ENCODE measurements at regions not wholly inside any gene's neighbourhood (a gene's known extent, or its start where the extent isn't known, plus 50 kb on each side); places are given as distances from the start of the nearest gene placed in this dataset.
"Not testable (repeated sequence)": the region's sequence is repeated elsewhere in the genome, so short reads cannot be mapped to it uniquely, and the experiment has no call there.

DNA sequence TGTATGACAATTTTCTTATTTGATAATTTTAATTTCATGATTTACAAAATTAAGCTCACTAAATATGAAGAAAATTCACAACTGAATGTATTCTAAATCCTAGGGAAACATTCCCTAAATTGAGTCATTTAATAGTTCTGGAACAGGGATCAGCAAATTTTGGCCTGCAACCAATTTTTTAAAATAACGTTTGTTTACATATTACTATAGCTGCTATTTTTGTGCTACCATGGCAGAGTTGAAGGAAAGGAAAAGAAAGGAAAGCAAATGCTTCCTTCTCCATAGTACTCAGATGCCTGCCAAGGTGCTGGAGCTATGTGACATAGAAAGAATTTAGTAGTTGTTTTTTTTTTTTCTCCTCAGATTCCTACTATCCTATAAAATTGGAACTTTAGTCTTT, 1307.7 kb upstream of the LRRTM3 start:
- no peak for DNase-seq

GRCh38 chr10:65620404-65621048, 1305.3 kb upstream of the LRRTM3 start:
- no peak for DNase-seq

DNA sequence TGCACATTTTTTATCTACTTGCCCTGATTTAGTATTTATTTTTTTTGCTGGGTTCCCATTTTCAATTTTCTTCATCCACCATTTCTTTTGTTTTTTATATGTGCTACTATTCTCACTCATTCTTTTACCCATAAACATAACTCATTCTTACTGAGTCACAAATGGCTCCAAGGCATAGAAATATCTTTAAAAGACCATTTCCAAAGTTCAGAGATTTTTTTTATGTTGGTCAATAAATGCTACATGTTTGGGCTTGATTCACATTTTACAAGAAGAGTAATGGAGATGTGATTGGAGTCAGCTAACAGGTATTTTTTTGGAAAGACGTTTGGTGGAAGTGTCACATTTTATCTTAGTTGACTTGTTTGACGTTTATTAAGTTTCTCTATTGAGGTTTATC, 1303.2 kb upstream of the LRRTM3 start:
- DNase-seq = no peak

GRCh38 chr10:65628493-65629139, 1297.2 kb upstream of the LRRTM3 start:
- no peak for DNase-seq

DNA sequence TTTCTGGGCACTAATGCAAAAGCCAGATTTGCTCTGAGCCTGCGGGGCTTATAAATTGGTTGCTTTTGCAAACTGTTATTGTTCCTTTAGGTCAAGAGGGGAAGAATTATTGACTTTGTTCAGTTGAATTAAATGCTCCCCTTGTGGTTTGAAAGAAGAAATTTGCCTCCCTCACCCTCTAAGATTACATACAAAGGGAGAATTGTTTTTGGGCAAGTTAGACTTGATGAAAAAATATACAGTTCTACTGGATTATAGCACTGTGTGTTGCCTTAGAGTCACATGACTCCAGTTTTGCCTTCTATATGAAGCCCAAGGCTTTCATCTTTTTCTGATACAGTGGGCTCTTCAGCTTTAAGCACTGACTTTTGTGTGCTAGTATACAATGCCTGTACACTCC, 1265.8 kb upstream of the LRRTM3 start:
- DNase-seq = no peak

GRCh38 chr10:65670087-65670486, 1255.7 kb upstream of the LRRTM3 start:
- DNase-seq = no peak

DNA sequence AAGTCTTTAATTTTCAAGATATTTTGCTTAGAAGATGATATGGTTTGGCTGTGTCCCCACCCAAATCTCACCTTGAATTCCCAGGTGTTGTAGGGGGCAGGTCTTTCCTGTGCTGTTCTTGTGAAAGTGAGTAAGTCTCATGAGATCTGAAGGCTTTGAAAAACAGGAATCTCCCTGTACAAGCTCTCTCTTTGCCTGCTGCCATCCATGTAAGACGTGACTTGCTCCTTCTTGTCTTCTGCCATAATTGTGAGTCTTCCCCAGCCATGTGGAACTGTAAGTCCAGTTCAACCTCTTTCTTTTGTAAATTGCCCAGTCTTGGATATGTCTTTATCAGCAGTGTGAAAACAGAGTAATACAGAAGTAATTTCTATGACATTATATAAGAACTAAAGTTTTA, 1255.2 kb upstream of the LRRTM3 start:
- DNase-seq = not testable (repeated sequence)

DNA sequence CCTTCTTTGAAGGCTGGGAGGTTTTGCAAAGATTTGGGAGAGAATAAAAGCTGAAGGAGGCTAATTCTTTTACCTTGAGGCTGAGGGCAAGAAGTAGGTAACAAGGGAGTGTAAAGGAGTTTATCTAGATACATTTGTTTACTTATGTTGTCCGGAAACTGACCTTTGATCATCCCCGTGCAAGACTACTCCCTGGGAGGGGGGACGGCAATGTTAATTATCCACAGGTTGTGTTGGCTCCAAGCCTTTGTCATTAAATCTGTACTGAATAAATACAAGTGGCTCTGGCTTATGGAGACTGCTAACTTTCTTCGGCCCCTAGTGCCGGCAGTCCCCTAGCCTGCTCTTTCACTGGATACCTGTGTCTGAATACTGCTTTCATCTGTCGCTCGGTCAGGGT, 1250.6 kb upstream of the LRRTM3 start:
- no peak for DNase-seq

GRCh38 chr10:65684896-65685295, 1240.9 kb upstream of the LRRTM3 start:
- DNase-seq = no peak

DNA sequence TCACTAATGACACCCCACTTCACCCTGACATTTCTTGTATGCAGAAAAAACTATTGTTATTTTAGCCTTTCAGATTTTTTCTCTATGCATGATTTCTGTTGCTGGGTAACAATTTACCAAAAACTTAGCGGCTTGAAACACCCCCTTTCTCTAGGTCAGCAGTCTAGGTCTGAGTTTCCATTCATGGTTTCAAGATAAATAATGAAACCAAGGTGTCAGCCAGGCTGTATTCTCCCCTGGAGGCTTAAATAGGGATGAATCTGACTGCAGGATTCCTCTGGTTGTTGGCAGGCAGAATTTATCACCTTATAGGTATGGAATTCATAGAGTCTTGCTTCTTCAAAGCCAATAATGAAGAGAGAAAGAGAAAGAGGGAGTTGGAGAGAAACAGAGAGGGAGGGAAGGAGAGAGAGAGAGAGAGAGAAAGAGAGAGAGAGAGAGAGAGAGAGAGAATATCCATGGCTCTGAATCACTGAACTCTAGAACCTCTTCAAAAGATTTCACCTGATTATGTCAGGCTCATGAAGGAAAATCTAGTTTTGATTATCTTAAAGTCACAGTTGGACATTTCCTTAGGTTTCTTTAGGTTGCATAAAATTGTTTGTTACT, 1224.6 kb upstream of the LRRTM3 start:
- DNase-seq = no peak

- DNase-seq = no peak
Measured at GRCh38 chr10:65708057-65708456, 1217.8 kb upstream of the LRRTM3 start.

GRCh38 chr10:65710306-65710705, 1215.5 kb upstream of the LRRTM3 start:
- DNase-seq = no peak

DNA sequence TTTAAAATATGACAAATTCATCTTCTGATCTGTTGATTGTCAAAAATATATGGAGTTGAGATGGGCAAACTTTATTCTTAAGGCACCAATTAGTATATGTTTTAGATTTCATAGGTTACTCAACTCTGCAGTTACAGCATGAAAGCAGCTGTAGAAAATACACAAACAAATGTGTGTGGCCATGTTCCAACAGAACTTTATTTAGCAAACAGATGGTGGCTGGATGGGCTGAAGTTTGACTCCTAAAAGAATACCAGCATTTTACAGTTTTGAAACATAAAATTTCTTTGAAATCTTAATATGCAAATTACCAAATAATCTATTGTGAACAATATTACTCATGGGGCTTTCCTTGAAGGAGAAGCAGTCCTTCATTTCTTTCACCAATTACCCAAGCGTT, 1206.0 kb upstream of the LRRTM3 start:
- DNase-seq = no peak

- no peak for DNase-seq
Measured at GRCh38 chr10:65720901-65721300, 1204.9 kb upstream of the LRRTM3 start.

DNA sequence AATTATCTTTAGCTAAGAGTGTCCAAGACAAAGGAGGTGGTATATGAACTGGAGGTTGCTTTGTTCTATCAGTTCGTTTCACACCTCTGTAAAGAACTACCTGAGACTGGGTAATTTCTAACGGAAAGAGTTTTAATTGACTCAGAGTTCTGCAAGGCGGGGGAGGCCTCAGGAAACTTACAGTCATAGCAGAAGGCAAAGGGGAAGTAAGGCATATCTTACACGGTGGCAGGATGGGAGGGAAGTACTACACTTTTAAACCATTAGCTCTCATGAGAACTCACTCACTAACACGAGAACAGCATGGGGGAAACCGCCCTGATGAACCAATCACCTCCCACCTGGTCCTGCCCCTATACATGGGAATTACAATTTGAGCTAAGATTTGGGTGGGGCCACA, 1202.3 kb upstream of the LRRTM3 start:
- no peak for DNase-seq

DNA sequence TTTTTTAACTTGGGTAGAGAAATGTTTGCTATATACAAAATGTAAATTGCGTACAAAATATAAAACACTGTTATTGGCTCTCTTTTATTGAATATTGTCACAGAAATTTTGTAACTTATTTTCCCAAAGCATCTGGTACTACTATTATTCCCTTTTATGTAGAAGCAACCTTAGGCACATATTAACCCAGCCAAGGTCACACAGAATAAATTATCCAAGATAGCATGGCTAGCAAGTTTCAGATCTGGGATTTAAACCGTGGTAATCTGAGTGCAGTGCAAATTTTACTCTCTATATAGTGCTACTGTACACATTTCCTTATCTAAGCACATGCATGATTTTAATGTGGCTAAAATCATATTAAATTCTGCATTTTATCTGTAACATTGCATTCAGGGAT, 1190.5 kb upstream of the LRRTM3 start:
- no peak for DNase-seq

- no peak for DNase-seq
Measured at GRCh38 chr10:65742906-65743305, 1182.9 kb upstream of the LRRTM3 start.

DNA sequence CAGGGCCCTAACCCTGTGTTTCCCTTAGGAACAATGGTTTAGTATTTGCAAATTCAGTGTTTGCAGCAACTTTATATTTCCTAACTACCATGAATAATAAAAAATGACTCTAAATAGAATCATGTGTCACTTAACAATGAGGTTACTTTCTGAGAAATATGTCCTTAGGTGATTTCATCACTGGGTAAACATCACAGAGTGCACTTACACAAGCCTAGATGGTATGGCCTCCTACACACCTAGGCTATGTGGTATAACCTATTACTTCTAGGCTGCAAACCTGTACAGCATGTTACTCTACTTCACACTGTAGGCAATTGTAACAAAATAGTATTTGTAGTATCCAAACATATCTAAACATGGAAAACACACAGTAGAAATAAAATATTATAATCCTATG, 1174.6 kb upstream of the LRRTM3 start:
- no peak for DNase-seq

GRCh38 chr10:65751896-65752295, 1173.9 kb upstream of the LRRTM3 start:
- DNase-seq = no peak

- no peak for DNase-seq
Measured at GRCh38 chr10:65753532-65753931, 1172.3 kb upstream of the LRRTM3 start.

GRCh38 chr10:65754112-65754511, 1171.7 kb upstream of the LRRTM3 start:
- DNase-seq = no peak

DNA sequence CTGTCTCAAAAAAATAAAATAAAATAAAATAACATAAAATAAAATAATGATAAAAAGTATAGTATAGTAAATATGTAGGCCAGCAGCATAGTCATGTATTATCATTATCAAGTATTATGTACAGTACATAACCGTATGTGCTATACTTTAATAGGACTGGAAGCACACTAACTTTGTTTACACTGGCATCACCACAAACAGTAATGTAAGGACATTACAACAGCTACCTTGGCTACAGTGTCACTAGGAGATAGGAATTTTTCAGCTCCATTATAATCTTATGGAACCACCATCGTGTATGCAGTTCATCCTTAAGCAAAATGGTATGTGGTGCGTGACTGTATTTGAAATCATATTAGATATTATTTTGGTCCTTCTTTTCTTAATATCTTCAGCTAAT, 1163.5 kb upstream of the LRRTM3 start:
- no peak for DNase-seq

DNA sequence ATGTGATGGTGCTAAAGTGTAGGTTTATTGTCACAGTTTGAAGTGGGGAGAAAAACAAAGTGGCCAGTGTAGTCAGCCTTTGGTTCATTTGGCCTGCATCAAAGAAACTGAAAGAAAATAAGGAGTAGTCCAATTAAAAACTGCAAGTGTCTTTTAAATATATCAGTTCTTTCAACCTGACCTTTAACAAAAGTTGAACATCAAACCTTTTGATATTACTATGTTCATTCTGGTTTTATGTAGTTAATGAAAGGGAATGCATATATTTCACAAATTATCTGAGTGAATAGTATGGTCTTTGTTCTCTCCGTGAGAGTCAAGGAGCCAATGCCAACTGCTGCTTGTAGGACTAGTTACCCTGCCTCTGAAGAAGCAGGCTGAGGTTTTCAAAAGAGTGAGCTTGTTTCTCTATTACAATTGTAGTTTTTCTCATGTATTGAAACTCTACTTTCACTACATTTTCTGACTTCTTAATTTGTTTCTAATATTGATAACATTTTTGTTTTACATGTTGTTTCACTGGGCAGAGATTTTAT, 1160.8 kb upstream of the LRRTM3 start:
- DNase-seq = no peak

GRCh38 chr10:65769828-65770227, 1156.0 kb upstream of the LRRTM3 start:
- DNase-seq = no peak
